Effector memory CD8-positive, alpha-beta T cell (primary cell): ENCODE measurements at regions not wholly inside any gene's neighbourhood (a gene's known extent, or its start where the extent isn't known, plus 50 kb on each side); places are given as distances from the start of the nearest gene placed in this dataset.

Experiments used
- ATAC-seq: fragments of 150-1000 bp; cut with Tn5 transposase; replicated peaks from 2 replicates; pipeline ENCODE4 v1.10.0; 2021; ENCODE audit warnings: mild to moderate bottlenecking, moderate library complexity
- DNase-seq, 3 experiments: peaks; one replicate each; pipeline ENCODE4 v3.0.0; 2021
- H3K27ac Mint-ChIP-seq, 2 donors: one replicate each; pipeline ENCODE4 v1.8.0; 2022; ENCODE audit warnings: mild to moderate bottlenecking in 2 of 2, mixed read lengths in 2 of 2, moderate library complexity in 2 of 2
- H3K27me3 Mint-ChIP-seq, 2 donors: one replicate each; pipeline ENCODE4 v1.8.0; 2022; ENCODE audit warnings: mixed read lengths in 2 of 2
- H3K36me3 Mint-ChIP-seq: one replicate; pipeline ENCODE4 v1.8.0; 2022; ENCODE audit warnings: mild to moderate bottlenecking, moderate library complexity, mixed read lengths; ENCODE audit not compliant: insufficient read depth
- H3K4me1 Mint-ChIP-seq, 2 donors: one replicate each; pipeline ENCODE4 v1.8.0; 2022; ENCODE audit warnings: low read depth in 2 of 2, mixed read lengths in 2 of 2
- H3K4me3 Mint-ChIP-seq, 2 donors: one replicate each; pipeline ENCODE4 v1.8.0; 2022; ENCODE audit warnings: mild to moderate bottlenecking in 2 of 2, mixed read lengths in 2 of 2, moderate library complexity in 2 of 2
- H3K9me3 Mint-ChIP-seq, 2 donors: one replicate each; pipeline ENCODE4 v1.8.0; 2022; ENCODE audit warnings: mixed read lengths in 2 of 2

GRCh38 chr12:41736436-41736835, 408.2 kb downstream of the GXYLT1 start:
- Mint-ChIP-seq H3K27ac (no peak overlapping the region), H3K4me1 (no peaks in the 10 kb centered on the region), H3K27me3 (no peaks in the 10 kb centered on the region), H3K36me3 (peaks cover 3% of the 10 kb centered on the region), H3K4me3 (no peak overlapping the region), H3K9me3 (peaks cover 0 to 1% of the 10 kb centered on the region in 2 donors)
- no peak for DNase-seq
- ATAC-seq, result no peak

GRCh38 chr12:41731691-41732090, 413.0 kb downstream of the GXYLT1 start:
- DNase-seq (no peak), ATAC-seq (no peak)
- Mint-ChIP-seq H3K4me3 (no peak overlapping the region), H3K27me3 (no peaks in the 10 kb centered on the region), H3K27ac (no peak overlapping the region), H3K4me1 (no peaks in the 10 kb centered on the region), H3K36me3 (no peaks in the 10 kb centered on the region), H3K9me3 (peaks cover 0 to 3% of the 10 kb centered on the region in 2 donors)

DNA sequence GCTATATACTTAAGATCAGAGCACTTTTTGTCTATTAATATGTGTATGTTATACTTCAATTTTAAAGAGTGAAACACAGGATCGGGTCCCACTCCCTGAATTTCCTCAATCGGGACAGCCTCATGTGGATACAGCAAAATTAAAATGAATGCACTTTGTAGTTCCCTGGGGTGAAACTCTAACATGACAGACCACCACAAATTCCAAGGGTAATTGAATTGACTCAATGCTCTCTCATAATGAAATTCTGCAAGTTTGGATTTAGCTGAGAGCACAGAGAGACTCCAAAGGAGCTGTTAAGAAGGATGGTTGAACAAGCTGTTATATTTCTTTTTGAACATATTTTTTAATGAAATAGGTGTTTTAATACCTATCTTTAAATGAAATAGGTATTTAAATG, 413.6 kb downstream of the GXYLT1 start:
- DNase-seq, result no peak
- H3K9me3 Mint-ChIP-seq, result peaks cover 0 to 3% of the 10 kb centered on the region in 2 donors
- H3K27me3 Mint-ChIP-seq, result no peaks in the 10 kb centered on the region
- no peaks in the 10 kb centered on the region for H3K4me1 Mint-ChIP-seq
- no peaks in the 10 kb centered on the region for H3K36me3 Mint-ChIP-seq
- ATAC-seq, result no peak
- H3K4me3 Mint-ChIP-seq, result no peak overlapping the region
- no peak overlapping the region for H3K27ac Mint-ChIP-seq

DNA sequence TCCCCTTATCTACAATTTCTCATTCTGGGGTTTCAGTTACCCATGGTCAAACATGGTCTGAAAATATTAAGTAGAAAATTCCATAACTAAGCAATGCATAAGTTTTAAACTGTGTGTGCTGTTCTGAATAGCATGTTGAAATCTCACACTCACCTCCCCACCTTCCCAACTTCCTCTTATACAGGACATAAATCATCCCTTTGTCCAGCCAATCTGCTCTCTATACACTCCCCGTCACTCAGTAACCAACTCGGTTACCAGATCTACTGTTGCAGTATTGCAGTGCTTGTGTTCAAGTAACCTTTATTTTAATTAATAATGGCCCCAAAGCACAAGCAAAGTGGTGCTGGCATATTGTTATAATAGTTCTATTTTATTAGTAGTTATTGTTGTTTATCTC, 420.5 kb downstream of the GXYLT1 start:
- H3K4me3 Mint-ChIP-seq, result no peak overlapping the region
- ATAC-seq, result no peak
- no peak for DNase-seq
- no peak overlapping the region for H3K27ac Mint-ChIP-seq
- H3K4me1 Mint-ChIP-seq, result no peaks in the 10 kb centered on the region
- H3K36me3 Mint-ChIP-seq, result no peaks in the 10 kb centered on the region
- H3K9me3 Mint-ChIP-seq, result peaks cover 0 to 9% of the 10 kb centered on the region in 2 donors
- no peaks in the 10 kb centered on the region for H3K27me3 Mint-ChIP-seq

GRCh38 chr12:41719214-41719613, 425.5 kb downstream of the GXYLT1 start:
- ATAC-seq (no peak), DNase-seq (no peak)
- Mint-ChIP-seq H3K4me3 (no peak overlapping the region), H3K4me1 (no peaks in the 10 kb centered on the region), H3K9me3 (peaks cover 0 to 7% of the 10 kb centered on the region in 2 donors), H3K27ac (no peak overlapping the region), H3K36me3 (no peaks in the 10 kb centered on the region), H3K27me3 (no peaks in the 10 kb centered on the region)

DNA sequence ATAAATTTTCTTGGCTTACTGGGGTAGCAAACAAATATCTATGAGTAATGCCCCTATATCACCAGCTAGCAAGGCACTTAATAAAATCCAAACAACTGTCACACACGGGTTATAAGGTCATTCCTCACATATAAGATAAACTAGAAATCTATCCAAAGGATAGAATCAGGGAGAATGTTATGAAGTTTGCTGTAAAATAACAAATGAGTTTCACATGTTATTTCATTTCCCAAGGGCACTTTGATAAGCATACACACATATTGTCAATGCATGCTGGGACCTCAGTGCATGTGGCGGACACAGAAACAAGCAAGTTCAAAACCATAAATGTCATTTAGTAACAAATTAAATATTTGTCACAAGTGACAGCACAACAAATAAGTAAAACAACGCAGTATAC, 429.4 kb downstream of the GXYLT1 start:
- H3K36me3 Mint-ChIP-seq, result no peaks in the 10 kb centered on the region
- H3K9me3 Mint-ChIP-seq, result no peaks in the 10 kb centered on the region
- H3K27ac Mint-ChIP-seq, result no peak overlapping the region
- no peaks in the 10 kb centered on the region for H3K27me3 Mint-ChIP-seq
- no peaks in the 10 kb centered on the region for H3K4me1 Mint-ChIP-seq
- ATAC-seq (no peak), DNase-seq (no peak)
- H3K4me3 Mint-ChIP-seq, result no peak overlapping the region

GRCh38 chr12:41709463-41710285, 435.0 kb downstream of the GXYLT1 start:
- no peak overlapping the region for H3K27ac Mint-ChIP-seq
- H3K36me3 Mint-ChIP-seq, result no peaks in the 10 kb centered on the region
- no peak overlapping the region for H3K4me3 Mint-ChIP-seq
- peaks cover 0 to 2% of the 10 kb centered on the region in 2 donors for H3K9me3 Mint-ChIP-seq
- no peak for DNase-seq
- ATAC-seq, result no peak
- H3K4me1 Mint-ChIP-seq, result no peaks in the 10 kb centered on the region
- H3K27me3 Mint-ChIP-seq, result no peaks in the 10 kb centered on the region

- Mint-ChIP-seq H3K36me3 (no peaks in the 10 kb centered on the region), H3K27ac (no peak overlapping the region), H3K9me3 (peaks cover 0 to 2% of the 10 kb centered on the region in 2 donors), H3K4me1 (no peaks in the 10 kb centered on the region), H3K27me3 (no peaks in the 10 kb centered on the region), H3K4me3 (no peak overlapping the region)
- no peak for ATAC-seq
- no peak for DNase-seq
These were observed 435.7 kb downstream of the GXYLT1 start for GRCh38 chr12:41709012-41709411.

DNA sequence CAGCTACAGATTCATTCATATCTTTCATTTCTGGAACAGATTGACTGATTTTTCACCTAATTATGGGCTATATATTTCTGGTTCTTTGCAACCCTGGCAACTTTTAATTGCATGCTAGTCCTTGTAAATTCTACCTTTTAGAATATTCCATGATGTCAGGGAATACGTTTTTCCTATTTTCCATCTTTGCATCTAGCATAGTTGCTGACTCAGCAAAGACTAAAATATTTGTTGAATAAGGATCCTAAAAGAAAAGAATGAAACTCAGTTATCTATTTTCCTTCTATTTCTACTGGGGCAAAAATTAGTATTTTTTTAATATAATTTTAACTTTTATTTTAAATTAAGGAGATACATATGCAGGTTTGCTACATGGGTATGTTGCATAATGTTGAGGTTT, 438.3 kb downstream of the GXYLT1 start:
- Mint-ChIP-seq H3K27ac (no peak overlapping the region), H3K36me3 (no peaks in the 10 kb centered on the region), H3K4me3 (no peak overlapping the region), H3K9me3 (peaks cover 0 to 2% of the 10 kb centered on the region in 2 donors), H3K4me1 (no peaks in the 10 kb centered on the region), H3K27me3 (no peaks in the 10 kb centered on the region)
- no peak for ATAC-seq
- no peak for DNase-seq

GRCh38 chr12:41701943-41702601, 442.6 kb downstream of the GXYLT1 start:
- peaks cover 0 to 1% of the 10 kb centered on the region in 2 donors for H3K9me3 Mint-ChIP-seq
- DNase-seq (no peak), ATAC-seq (no peak)
- H3K36me3 Mint-ChIP-seq, result no peaks in the 10 kb centered on the region
- no peaks in the 10 kb centered on the region for H3K4me1 Mint-ChIP-seq
- no peak overlapping the region for H3K4me3 Mint-ChIP-seq
- H3K27ac Mint-ChIP-seq, result no peak overlapping the region
- no peaks in the 10 kb centered on the region for H3K27me3 Mint-ChIP-seq

GRCh38 chr12:41700940-41701339, 443.7 kb downstream of the GXYLT1 start:
- no peaks in the 10 kb centered on the region for H3K4me1 Mint-ChIP-seq
- no peaks in the 10 kb centered on the region for H3K27me3 Mint-ChIP-seq
- no peak overlapping the region for H3K4me3 Mint-ChIP-seq
- no peaks in the 10 kb centered on the region for H3K36me3 Mint-ChIP-seq
- DNase-seq (no peak), ATAC-seq (no peak)
- H3K9me3 Mint-ChIP-seq, result peaks cover 0 to 1% of the 10 kb centered on the region in 2 donors
- H3K27ac Mint-ChIP-seq, result no peak overlapping the region

DNA sequence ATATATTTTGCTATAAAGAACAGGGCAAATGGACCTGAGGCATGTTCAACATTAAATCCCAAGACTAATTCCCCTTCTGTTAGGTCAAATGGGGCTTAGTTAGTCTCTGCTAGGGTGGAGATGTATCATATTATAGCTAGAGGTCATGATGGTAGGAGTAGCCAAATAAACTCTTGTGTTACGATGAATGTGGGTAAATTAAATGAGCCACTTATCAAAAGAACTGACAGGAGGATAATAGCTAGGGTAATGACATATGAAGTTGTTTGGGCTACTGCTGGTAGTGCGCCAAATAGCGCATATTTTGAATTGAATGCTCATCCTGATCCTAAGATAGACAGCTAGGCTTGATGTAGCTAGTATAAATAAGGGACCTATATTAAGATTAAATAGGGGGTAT, 445.0 kb downstream of the GXYLT1 start:
- no peak for ATAC-seq
- no peak overlapping the region for H3K27ac Mint-ChIP-seq
- H3K4me3 Mint-ChIP-seq, result no peak overlapping the region
- no peaks in the 10 kb centered on the region for H3K27me3 Mint-ChIP-seq
- peaks cover 0 to 1% of the 10 kb centered on the region in 2 donors for H3K9me3 Mint-ChIP-seq
- no peaks in the 10 kb centered on the region for H3K4me1 Mint-ChIP-seq
- H3K36me3 Mint-ChIP-seq, result no peaks in the 10 kb centered on the region
- no peak for DNase-seq

DNA sequence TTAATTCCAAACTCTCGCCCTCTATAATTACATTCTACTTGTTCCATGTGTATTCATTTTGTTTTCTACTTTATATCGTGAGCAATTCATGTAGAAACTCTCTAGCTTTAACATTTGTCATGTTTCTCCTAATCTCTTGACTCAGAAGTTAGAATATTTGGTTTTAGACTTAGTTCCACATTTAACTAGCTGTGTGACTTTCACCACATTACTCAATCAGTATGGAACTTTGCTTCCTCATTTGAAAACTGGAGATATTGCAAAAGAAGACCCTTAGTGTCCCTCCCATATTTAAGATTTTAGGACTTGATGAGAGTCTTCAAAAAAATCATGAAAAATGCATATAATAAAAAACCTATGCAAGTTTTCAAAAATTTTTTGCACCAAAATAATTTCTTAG, 447.5 kb downstream of the GXYLT1 start:
- H3K36me3 Mint-ChIP-seq, result no peaks in the 10 kb centered on the region
- H3K4me3 Mint-ChIP-seq, result no peak overlapping the region
- no peak overlapping the region for H3K27ac Mint-ChIP-seq
- no peaks in the 10 kb centered on the region for H3K27me3 Mint-ChIP-seq
- peaks cover 0 to 1% of the 10 kb centered on the region in 2 donors for H3K9me3 Mint-ChIP-seq
- DNase-seq, result no peak
- ATAC-seq, result no peak
- no peaks in the 10 kb centered on the region for H3K4me1 Mint-ChIP-seq

- Mint-ChIP-seq H3K9me3 (no peaks in the 10 kb centered on the region), H3K27me3 (no peaks in the 10 kb centered on the region), H3K36me3 (no peaks in the 10 kb centered on the region), H3K4me3 (no peak overlapping the region), H3K4me1 (no peaks in the 10 kb centered on the region), H3K27ac (no peak overlapping the region)
- no peak for DNase-seq
- no peak for ATAC-seq
These were observed 459.7 kb downstream of the GXYLT1 start for GRCh38 chr12:41684997-41685396.
